Mucosa of rectum (tissue), 2 donors: ENCODE measurements at regions not wholly inside any gene's neighbourhood (a gene's known extent, or its start where the extent isn't known, plus 50 kb on each side); places are given as distances from the start of the nearest gene placed in this dataset.

Experiments used
- H3K27ac ChIP-seq, 2 donors: one replicate each; pipeline ENCODE4 v1.7.0; 2013; ENCODE audit warnings: inconsistent platforms in 2 of 2, low read depth in 2 of 2, low read length in 2 of 2
- H3K27me3 ChIP-seq, 2 donors: one replicate each; pipeline ENCODE4 v1.7.0; 2013; ENCODE audit warnings: low read length in 2 of 2; ENCODE audit not compliant: control insufficient read depth in 2 of 2, insufficient read depth in 2 of 2
- H3K36me3 ChIP-seq, 2 donors: one replicate each; pipeline ENCODE4 v1.7.0; 2013; ENCODE audit warnings: low read length in 2 of 2; ENCODE audit not compliant: control insufficient read depth in 2 of 2, insufficient read depth in 2 of 2
- H3K4me1 ChIP-seq, 2 donors: one replicate each; pipeline ENCODE4 v1.7.0; 2013; ENCODE audit warnings: low read length in 2 of 2, mild to moderate bottlenecking in 1 of 2; ENCODE audit not compliant: control insufficient read depth in 2 of 2, insufficient read depth in 2 of 2
- H3K4me3 ChIP-seq, 2 donors: one replicate each; pipeline ENCODE4 v1.7.0; 2013; ENCODE audit warnings: low read length in 2 of 2
- H3K9ac ChIP-seq, 2 donors: one replicate each; pipeline ENCODE4 v1.7.0; 2013; ENCODE audit warnings: low read length in 2 of 2, low read depth in 1 of 2, mild to moderate bottlenecking in 1 of 2
- H3K9me3 ChIP-seq, 2 donors: one replicate each; pipeline ENCODE4 v1.7.0; 2013; ENCODE audit warnings: low read length in 2 of 2; ENCODE audit not compliant: control insufficient read depth in 2 of 2
- donor health status: healthy.
- donor health status: Normal muscosa, but diverticular disease.

DNA sequence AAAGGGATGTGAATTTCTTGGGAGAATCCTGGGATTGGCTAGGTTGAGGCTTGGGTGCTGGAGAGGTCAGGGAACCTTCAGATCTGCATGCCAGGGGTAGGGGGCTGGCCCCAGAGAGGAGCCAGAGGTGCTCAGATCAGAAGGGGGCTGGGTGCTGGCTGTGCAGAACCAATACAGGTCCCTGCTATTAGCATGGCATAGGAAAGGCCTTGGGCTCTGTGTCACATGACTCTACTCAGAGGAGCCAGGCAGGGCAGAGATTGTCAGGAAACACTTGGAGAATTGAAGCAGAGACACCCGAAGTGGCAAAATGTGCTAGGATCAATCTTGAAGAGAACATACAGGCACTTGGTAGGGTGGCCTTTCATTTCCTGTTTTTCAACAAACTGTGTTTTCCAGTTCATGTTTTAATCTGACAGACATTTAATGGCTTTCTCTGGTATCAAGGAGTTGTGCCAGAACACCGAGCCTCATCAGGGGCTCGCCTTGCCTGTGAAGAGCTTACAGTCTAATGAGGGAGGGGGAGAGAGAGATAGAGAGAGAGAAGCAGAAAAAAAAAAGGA is 498.9 kb downstream of the RPS24 start:
- Histone ChIP-seq H3K4me1 (peaks cover 6 to 11% of the 10 kb centered on the region in 2 donors), H3K36me3 (no peaks in the 10 kb centered on the region), H3K9ac (no peak overlapping the region), H3K4me3 (no peak overlapping the region), H3K27me3 (no peaks in the 10 kb centered on the region), H3K9me3 (no peaks in the 10 kb centered on the region), H3K27ac (no peak overlapping the region)

DNA sequence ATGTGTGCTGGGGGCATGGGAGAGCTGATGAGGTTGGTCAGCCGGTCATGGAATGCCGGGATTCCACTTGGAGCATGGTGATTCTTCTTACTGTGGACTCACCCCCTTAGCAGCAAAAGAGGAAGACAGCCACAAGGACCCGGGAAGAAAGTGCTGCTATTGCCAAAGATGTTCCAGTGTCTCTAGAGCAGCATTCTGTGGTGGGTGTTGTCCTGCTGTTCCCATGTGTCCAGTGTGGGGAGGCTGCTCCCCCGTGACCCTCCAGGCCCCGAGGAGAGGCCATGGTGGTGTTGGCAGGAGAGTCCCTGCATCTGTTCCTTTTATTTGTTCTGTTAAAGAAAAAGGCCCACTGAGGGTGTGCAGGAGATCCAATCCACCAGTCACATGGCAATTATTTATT is 499.4 kb downstream of the RPS24 start:
- no peak overlapping the region for H3K4me3 ChIP-seq
- H3K27me3 ChIP-seq = no peaks in the 10 kb centered on the region
- H3K36me3 ChIP-seq = no peaks in the 10 kb centered on the region
- no peak overlapping the region for H3K27ac ChIP-seq
- peaks cover 6 to 11% of the 10 kb centered on the region in 2 donors for H3K4me1 ChIP-seq
- no peaks in the 10 kb centered on the region for H3K9me3 ChIP-seq
- H3K9ac ChIP-seq = no peak overlapping the region

DNA sequence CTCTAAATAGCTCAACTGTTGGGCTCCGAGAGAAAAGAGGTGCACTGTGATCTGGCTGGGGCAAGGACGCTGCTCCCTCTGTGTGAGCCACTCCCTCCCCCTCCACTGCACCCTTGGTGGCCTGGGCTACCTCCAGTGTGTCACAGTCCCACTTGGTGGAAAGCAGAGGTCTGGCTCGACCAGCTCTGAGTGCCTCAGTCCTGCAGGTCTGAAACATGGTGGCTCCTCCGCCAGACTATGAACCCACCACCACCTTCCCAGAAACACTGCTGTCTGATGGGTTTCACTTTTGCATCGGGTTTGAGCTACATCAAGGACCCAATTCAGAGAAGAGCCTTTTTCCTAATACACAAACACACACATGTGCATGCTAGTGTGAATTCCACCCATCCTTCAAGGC is 500.1 kb downstream of the RPS24 start:
- no peaks in the 10 kb centered on the region for H3K9me3 ChIP-seq
- H3K9ac ChIP-seq = no peak overlapping the region
- H3K36me3 ChIP-seq = no peaks in the 10 kb centered on the region
- no peaks in the 10 kb centered on the region for H3K27me3 ChIP-seq
- no peak overlapping the region for H3K27ac ChIP-seq
- H3K4me3 ChIP-seq = no peak overlapping the region
- peaks cover 6 to 11% of the 10 kb centered on the region in 2 donors for H3K4me1 ChIP-seq

DNA sequence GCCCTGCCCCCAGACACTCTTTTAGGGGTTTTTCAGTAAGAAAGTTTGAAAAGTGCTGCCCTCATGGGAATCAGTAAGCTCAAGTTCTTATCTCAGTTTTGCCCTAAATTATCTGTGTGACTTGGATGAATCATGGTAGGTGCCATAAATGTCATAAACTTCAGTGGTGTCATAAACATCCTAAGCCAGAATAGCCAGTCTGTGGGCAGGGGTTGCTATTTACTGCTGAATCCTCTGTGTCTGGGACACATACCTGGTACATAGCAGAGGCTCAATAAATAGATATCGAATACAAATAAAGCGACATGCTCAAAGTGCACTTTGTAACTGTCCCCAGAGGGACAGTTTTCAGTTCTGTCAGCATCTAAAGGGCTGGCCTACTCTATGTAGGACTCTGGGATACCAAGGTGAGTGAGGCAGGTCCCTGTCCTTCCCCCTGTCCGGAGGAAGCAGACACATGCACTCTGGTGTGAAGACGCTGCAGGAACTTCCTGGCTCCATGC is 502.1 kb downstream of the RPS24 start:
- H3K4me3 ChIP-seq = peak overlapping the region in 1 of 2 donors; percentile 15
- no peaks in the 10 kb centered on the region for H3K36me3 ChIP-seq
- no peak overlapping the region for H3K27ac ChIP-seq
- H3K4me1 ChIP-seq = peaks cover 6 to 16% of the 10 kb centered on the region in 2 donors
- H3K9ac ChIP-seq = no peak overlapping the region
- H3K27me3 ChIP-seq = no peaks in the 10 kb centered on the region
- no peaks in the 10 kb centered on the region for H3K9me3 ChIP-seq

DNA sequence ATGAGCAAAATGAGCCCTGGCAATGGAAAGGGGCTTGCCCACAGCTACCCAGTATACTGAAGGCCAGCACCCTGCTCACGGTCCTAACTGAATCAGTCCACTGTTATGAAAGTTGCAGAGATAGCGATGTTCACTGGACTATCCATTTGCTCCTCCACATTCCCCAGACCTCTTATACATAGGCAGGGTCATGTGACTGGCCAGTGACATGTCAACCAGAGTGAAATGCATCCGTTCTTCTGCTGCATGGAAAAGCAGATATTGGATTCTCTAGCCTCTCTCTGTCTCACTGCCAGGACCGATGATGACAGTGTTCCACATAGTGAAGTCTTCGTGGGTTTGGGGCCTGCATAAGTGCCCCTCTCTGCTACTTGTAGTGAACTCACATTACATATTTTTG is 503.4 kb downstream of the RPS24 start:
- Histone ChIP-seq H3K27ac (no peak overlapping the region), H3K4me1 (peaks cover 13 to 24% of the 10 kb centered on the region in 2 donors), H3K36me3 (no peaks in the 10 kb centered on the region), H3K4me3 (no peak overlapping the region), H3K9me3 (no peaks in the 10 kb centered on the region), H3K27me3 (no peaks in the 10 kb centered on the region), H3K9ac (no peak overlapping the region)

DNA sequence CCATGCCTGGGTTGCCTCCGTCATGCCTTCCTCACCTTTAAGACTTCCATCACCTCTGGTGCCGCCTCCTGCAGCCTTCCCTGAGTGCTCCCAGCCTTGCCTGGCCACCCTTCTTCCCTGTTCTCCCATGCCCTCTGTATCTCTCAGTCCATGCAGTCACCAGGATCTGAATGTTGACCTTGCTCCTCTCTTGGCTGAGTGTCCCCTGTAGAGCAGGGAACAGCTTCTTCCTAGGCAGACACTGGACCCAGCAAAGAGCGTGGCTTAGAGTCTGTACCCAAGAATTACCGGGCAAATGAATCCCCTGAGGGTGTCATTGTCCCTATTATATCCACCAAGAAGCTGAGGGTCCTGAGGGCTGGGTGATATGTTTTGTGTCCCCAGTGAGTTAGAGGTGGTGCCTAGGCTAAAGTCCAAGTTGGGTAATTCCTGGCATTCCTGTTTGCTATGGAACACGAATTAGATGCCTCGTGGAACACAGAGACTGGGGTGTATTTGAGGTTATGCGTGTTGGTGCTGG is 505.6 kb downstream of the RPS24 start:
- no peak overlapping the region for H3K4me3 ChIP-seq
- no peaks in the 10 kb centered on the region for H3K9me3 ChIP-seq
- no peaks in the 10 kb centered on the region for H3K36me3 ChIP-seq
- no peak overlapping the region for H3K27ac ChIP-seq
- H3K27me3 ChIP-seq = no peaks in the 10 kb centered on the region
- H3K9ac ChIP-seq = no peak overlapping the region
- H3K4me1 ChIP-seq = peaks cover 17 to 31% of the 10 kb centered on the region in 2 donors

DNA sequence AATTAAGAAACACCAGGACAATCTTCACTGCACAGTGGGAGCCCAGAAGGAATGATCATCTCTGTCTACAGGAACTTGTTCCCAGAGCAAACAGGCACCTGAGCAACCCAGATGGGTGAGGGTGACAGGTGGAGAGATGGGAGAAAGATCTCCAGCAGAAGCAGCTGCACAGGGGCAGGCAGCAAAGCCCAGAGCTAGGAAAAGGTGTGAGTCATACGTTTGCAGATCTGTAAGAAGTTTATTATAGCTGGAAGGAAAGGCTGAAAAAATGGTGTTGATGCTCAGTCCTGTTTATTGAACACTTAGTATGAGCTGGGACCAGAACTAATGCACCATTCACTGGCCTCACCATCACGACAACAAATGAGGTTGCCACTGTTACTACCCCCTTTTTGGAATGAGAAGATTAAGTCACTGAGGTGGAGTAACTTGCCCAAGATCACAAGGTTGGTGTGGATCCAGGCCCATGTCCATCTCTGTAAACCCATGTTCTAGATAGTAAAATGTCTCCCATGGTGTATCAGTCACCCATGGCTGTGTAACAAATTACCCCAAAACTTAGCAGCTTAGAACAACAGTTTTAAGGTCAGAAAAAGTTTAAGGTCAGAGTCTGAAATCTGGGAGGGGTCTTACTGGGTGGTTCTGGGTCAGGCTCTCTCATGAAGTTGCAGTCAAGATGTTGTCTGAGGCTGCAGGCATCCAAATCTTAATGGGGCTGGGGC is 506.9 kb downstream of the RPS24 start:
- no peaks in the 10 kb centered on the region for H3K27me3 ChIP-seq
- no peak overlapping the region for H3K27ac ChIP-seq
- no peaks in the 10 kb centered on the region for H3K36me3 ChIP-seq
- no peak overlapping the region for H3K4me3 ChIP-seq
- peaks cover 17 to 31% of the 10 kb centered on the region in 2 donors for H3K4me1 ChIP-seq
- H3K9me3 ChIP-seq = no peaks in the 10 kb centered on the region
- no peak overlapping the region for H3K9ac ChIP-seq

DNA sequence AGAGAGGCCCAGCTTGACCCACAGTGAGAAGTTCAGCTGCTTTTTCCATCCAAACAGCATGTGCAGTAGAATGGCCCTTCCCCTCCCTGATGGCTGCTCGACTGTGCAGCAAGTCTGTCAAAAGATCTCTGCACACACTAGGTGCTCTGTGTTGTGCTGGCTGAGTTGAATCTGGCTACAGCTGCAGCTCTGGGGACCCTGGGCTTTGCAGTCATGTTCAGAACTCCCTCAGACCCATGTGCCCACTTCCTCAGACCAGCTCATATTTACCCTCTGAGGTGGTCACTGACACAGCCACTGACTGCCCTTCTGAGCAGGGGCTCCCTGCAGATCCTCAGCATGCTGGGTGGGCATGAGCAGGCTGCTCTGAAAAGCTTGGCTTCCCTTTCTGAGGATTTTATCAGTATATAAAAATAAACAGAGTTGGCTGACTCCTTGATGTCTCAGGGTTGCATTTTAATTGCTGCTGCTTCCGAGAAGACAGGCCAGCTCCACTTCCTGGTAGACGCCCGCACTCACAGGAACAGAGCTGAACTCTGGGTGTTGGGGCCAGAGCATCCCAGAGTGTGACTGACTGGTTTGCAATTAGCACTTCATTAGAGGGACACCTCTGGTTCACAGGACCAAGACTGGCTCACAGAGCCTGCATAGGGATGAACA is 507.9 kb downstream of the RPS24 start:
- Histone ChIP-seq H3K9ac (no peak overlapping the region), H3K27ac (peak overlapping the region in 1 of 2 donors; percentile 25), H3K4me1 (peaks cover 11 to 24% of the 10 kb centered on the region in 2 donors), H3K4me3 (no peak overlapping the region), H3K9me3 (no peaks in the 10 kb centered on the region), H3K36me3 (no peaks in the 10 kb centered on the region), H3K27me3 (no peaks in the 10 kb centered on the region)

DNA sequence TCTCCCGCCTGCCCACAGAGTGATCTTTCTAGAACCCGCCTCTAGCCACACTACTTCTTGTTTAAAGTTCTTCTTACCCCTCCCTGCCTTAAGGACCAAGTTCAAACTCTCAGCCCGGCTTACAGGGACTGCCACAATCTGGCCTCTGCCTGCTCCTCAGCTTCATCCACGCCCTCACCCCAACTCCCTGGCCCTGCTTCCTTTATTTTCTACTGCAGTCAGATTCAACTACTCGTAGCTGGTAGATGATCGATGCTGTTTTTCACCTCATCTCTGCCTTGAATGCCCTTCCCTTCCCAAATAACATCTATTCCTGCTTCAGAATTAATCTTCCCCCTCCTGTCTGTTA is 508.5 kb downstream of the RPS24 start:
- peak overlapping the region in 1 of 2 donors; percentile 27 for H3K9ac ChIP-seq
- H3K27ac ChIP-seq = peak overlapping the region in 1 of 2 donors; percentile 25
- H3K27me3 ChIP-seq = no peaks in the 10 kb centered on the region
- peaks cover 11 to 24% of the 10 kb centered on the region in 2 donors for H3K4me1 ChIP-seq
- H3K4me3 ChIP-seq = no peak overlapping the region
- no peaks in the 10 kb centered on the region for H3K36me3 ChIP-seq
- H3K9me3 ChIP-seq = no peaks in the 10 kb centered on the region

DNA sequence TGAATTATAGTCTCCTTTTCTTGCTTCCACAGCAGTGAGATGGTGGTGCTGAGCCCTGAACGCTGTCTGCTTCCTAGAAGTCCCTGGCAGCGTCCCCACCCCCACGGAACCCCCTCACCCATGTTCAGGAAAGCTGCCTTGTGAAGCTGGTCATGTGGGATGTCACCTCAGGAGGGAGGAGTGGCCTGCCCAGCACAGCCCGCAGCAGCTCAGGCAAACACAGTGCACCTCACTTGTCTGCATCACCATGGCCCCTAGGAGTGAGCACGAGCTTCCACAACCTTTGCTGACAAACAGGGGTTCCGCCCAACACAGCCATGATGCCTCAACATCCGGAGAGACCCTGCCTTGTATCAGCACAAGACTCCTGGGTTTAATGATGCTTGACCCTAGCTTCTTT is 508.9 kb downstream of the RPS24 start:
- Histone ChIP-seq H3K9me3 (no peaks in the 10 kb centered on the region), H3K27me3 (no peaks in the 10 kb centered on the region), H3K4me3 (no peak overlapping the region), H3K4me1 (peaks cover 11 to 24% of the 10 kb centered on the region in 2 donors), H3K27ac (peak overlapping the region; percentile 25 to 62), H3K9ac (peak overlapping the region in 1 of 2 donors; percentile 27), H3K36me3 (no peaks in the 10 kb centered on the region)
